Mesenchymal stem cell (in vitro differentiated cells and primary cell): ENCODE measurements at regions not wholly inside any gene's neighbourhood (a gene's known extent, or its start where the extent isn't known, plus 50 kb on each side); places are given as distances from the start of the nearest gene placed in this dataset.

Experiments used
- DNase-seq: peaks from one replicate; pipeline ENCODE4 v3.0.0-alpha.2; 2013
- H2AFZ ChIP-seq: one replicate; pipeline ENCODE4 v1.6.1; 2013; ENCODE audit warnings: low read depth, mild to moderate bottlenecking, control low read depth, inconsistent platforms, low read length, moderate library complexity
- H2AK5ac ChIP-seq: 2 replicates; pipeline ENCODE4 v1.6.1; 2013; ENCODE audit warnings: low read length, moderate library complexity, mild to moderate bottlenecking, inconsistent platforms; ENCODE audit not compliant: severe bottlenecking
- H2BK120ac ChIP-seq: one replicate; pipeline ENCODE4 v1.6.1; 2013; ENCODE audit warnings: low read depth, mild to moderate bottlenecking, inconsistent platforms, low read length, moderate library complexity
- H2BK12ac ChIP-seq, 2 experiments: one replicate each; pipeline ENCODE4 v1.6.1; 2013; ENCODE audit warnings: inconsistent platforms in 2 of 2, low read length in 2 of 2, mild to moderate bottlenecking in 2 of 2, moderate library complexity in 2 of 2, control low read depth in 1 of 2
- H2BK15ac ChIP-seq: one replicate; pipeline ENCODE4 v1.6.1; 2013; ENCODE audit warnings: mild to moderate bottlenecking, low read depth, inconsistent platforms; ENCODE audit not compliant: poor library complexity, severe bottlenecking
- H2BK5ac ChIP-seq: 2 replicates; pipeline ENCODE4 v1.6.1; 2013; ENCODE audit warnings: low read depth, mild to moderate bottlenecking, low read length, control low read depth, inconsistent platforms; ENCODE audit not compliant: poor library complexity, severe bottlenecking
- H3K14ac ChIP-seq, 2 experiments: one replicate each; pipeline ENCODE4 v1.6.1; 2013; ENCODE audit warnings: inconsistent platforms in 2 of 2, low read length in 2 of 2, control low read depth in 1 of 2, mild to moderate bottlenecking in 1 of 2, moderate library complexity in 1 of 2
- H3K18ac ChIP-seq, 2 experiments: one replicate each; pipeline ENCODE4 v1.6.1; 2013; ENCODE audit warnings: inconsistent platforms in 2 of 2, low read length in 2 of 2, control low read depth in 1 of 2, low read depth in 1 of 2, mild to moderate bottlenecking in 1 of 2
- H3K23ac ChIP-seq, 2 experiments: one replicate each; pipeline ENCODE4 v1.6.1; 2013; ENCODE audit warnings: inconsistent platforms in 2 of 2, low read length in 2 of 2, mild to moderate bottlenecking in 2 of 2, moderate library complexity in 2 of 2, control low read depth in 1 of 2
- H3K27ac ChIP-seq: 2 replicates; pipeline ENCODE4 v1.5.1; 2013; ENCODE audit warnings: mild to moderate bottlenecking, moderate library complexity, low read length, control low read depth, inconsistent platforms; ENCODE audit not compliant: poor library complexity, severe bottlenecking
- H3K27me3 ChIP-seq, 2 experiments: 2 replicates each; pipeline versions ENCODE4 v1.6.1 to v1.7.0; 2013; ENCODE audit warnings: low read length in 2 of 2, mild to moderate bottlenecking in 2 of 2, moderate library complexity in 2 of 2, control low read depth in 1 of 2, inconsistent platforms in 1 of 2; ENCODE audit not compliant: control insufficient read depth in 1 of 2, insufficient read depth in 1 of 2
- H3K36me3 ChIP-seq, 2 experiments: 2 replicates each; pipeline versions ENCODE4 v1.6.1 to v1.7.0; 2013; ENCODE audit warnings: low read length in 2 of 2, control low read depth in 1 of 2, inconsistent platforms in 1 of 2, low read depth in 1 of 2, mild to moderate bottlenecking in 1 of 2; ENCODE audit not compliant: insufficient read depth in 2 of 2, control insufficient read depth in 1 of 2
- H3K4ac ChIP-seq, 2 experiments: one replicate each; pipeline ENCODE4 v1.6.1; 2013; ENCODE audit warnings: inconsistent platforms in 2 of 2, low read length in 2 of 2, mild to moderate bottlenecking in 2 of 2, moderate library complexity in 2 of 2, control low read depth in 1 of 2, low read depth in 1 of 2
- H3K4me1 ChIP-seq: 2 replicates; pipeline ENCODE4 v1.6.1; 2013; ENCODE audit warnings: low read depth, low read length, control low read depth; ENCODE audit not compliant: control insufficient read depth, insufficient read depth
- H3K4me2 ChIP-seq: 2 replicates; pipeline ENCODE4 v1.6.1; 2013; ENCODE audit warnings: low read length, mild to moderate bottlenecking, inconsistent platforms; ENCODE audit not compliant: poor library complexity, severe bottlenecking
- H3K4me3 ChIP-seq, 2 experiments: 2 replicates each; pipeline versions ENCODE4 v1.5.1 to v1.7.0; 2013; ENCODE audit warnings: low read length in 2 of 2, mild to moderate bottlenecking in 2 of 2, control low read depth in 1 of 2, low read depth in 1 of 2; ENCODE audit not compliant: insufficient read depth in 1 of 2
- H3K79me1 ChIP-seq: replicated peaks from 2 replicates; pipeline ENCODE4 v1.6.1; 2013; ENCODE audit warnings: mild to moderate bottlenecking, control low read depth, low read length, inconsistent platforms; ENCODE audit not compliant: poor library complexity, severe bottlenecking
- H3K9ac ChIP-seq: 2 replicates; pipeline ENCODE4 v1.7.0; 2013; ENCODE audit warnings: mild to moderate bottlenecking, low read length, moderate library complexity
- H3K9me3 ChIP-seq: 2 replicates; pipeline ENCODE4 v1.7.0; 2013; ENCODE audit warnings: mild to moderate bottlenecking, low read length; ENCODE audit not compliant: control insufficient read depth
- H4K8ac ChIP-seq: one replicate; pipeline ENCODE4 v1.6.1; 2013; ENCODE audit warnings: inconsistent platforms, mild to moderate bottlenecking, low read length, moderate library complexity
- H4K91ac ChIP-seq: one replicate; pipeline ENCODE4 v1.6.1; 2013; ENCODE audit warnings: mild to moderate bottlenecking, low read length, inconsistent platforms
- WGBS: methylation state at CpG from one replicate; pipeline ENCODE4 v1.1.7; 2013; ENCODE audit warnings: mixed read lengths; 5-methylcytosine and 5-hydroxymethylcytosine counted together

DNA sequence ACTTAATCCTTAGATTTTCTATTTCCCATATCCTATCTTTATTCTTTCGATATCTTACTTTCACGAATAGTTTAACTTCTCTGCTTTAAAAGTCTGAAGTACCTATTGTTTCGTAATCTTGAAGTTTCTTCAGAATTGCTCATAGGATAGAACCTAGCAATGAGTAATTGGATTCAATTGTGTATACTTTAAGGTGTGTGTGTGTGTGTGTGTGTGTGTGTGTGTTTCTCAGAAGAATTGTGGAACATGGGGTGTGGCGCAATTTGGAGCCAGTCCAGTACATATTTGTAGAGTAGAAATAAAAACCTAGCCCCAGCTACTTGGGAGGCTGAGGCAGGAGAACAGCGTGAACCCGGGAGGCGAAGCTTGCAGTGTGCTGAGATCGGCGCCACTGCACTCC lies 897.6 kb downstream of the BCL11A start:
- Histone ChIP-seq H3K4me1 (no peaks in the 10 kb centered on the region), H3K9ac (no peak overlapping the region), H3K79me1 (no peaks in the 10 kb centered on the region), H4K91ac (no peak overlapping the region), H3K4me2 (no peak overlapping the region), H3K18ac (no peak overlapping the region), H2BK12ac (no peak overlapping the region), H2AFZ (no peak overlapping the region), H2BK120ac (no peak overlapping the region), H3K4ac (no peak overlapping the region), H3K27ac (no peak overlapping the region), H3K27me3 (no peaks in the 10 kb centered on the region), H3K23ac (no peak overlapping the region), H2BK5ac (no peak overlapping the region), H2AK5ac (no peak overlapping the region), H2BK15ac (no peak overlapping the region), H3K4me3 (no peak overlapping the region), H3K36me3 (no peaks in the 10 kb centered on the region), H3K9me3 (no peaks in the 10 kb centered on the region), H4K8ac (no peak overlapping the region), H3K14ac (no peak overlapping the region)
- WGBS: 94% methylated on average over 9 of the region's 9 CpGs
- no peak for DNase-seq

DNA sequence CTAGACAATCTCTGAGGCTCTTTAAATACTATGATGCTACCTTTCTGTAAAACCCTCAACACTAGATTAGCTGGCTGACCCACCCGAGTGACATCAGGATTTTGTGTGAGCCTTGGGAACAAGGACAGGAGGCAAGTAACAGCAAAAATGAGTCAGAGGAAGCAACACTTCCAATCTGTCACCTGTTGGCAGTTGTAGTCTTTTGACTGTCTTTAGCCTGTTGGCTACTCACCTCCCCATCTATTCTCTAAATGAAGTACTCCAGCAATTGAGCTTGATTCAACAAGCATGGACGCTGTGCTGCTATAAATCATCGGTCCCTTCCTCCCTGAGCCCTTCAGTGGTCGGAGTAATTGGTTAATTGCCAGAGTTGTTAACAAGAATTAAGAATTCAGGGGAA lies 898.7 kb downstream of the BCL11A start:
- Histone ChIP-seq H2BK5ac (no peak overlapping the region), H2AK5ac (no peak overlapping the region), H3K4ac (no peak overlapping the region), H3K27ac (no peak overlapping the region), H2BK12ac (no peak overlapping the region), H3K4me1 (no peaks in the 10 kb centered on the region), H3K36me3 (no peaks in the 10 kb centered on the region), H3K14ac (no peak overlapping the region), H3K18ac (no peak overlapping the region), H2BK15ac (no peak overlapping the region), H2BK120ac (no peak overlapping the region), H3K9me3 (no peaks in the 10 kb centered on the region), H2AFZ (no peak overlapping the region), H4K91ac (no peak overlapping the region), H3K4me2 (no peak overlapping the region), H3K4me3 (no peak overlapping the region), H3K9ac (no peak overlapping the region), H3K79me1 (no peaks in the 10 kb centered on the region), H4K8ac (no peak overlapping the region), H3K27me3 (no peaks in the 10 kb centered on the region), H3K23ac (no peak overlapping the region)
- no peak for DNase-seq
- 59% methylated on average over 2 of the region's 4 CpGs for WGBS

DNA sequence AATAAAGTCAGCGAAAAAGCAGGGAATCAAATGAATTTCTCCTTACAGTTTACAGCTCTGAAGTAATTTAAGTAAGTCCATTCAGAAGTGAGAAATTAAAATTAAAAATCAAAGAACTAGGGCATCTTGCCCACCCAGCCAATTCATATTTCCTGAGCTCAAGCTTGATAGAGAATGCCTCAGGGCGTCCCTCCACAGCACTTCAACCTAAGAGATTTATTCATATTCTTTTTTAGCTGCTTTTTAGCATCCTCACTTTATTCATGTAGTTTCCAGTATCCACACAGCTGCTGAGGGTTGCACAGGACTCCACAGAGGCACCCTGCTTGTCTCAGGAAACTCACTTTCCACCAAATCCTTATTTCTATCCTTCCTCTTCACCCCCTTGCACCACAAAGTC lies 900.3 kb downstream of the BCL11A start:
- Histone ChIP-seq H3K9me3 (no peaks in the 10 kb centered on the region), H2BK12ac (no peak overlapping the region), H3K27ac (no peak overlapping the region), H3K4me2 (no peak overlapping the region), H2BK15ac (no peak overlapping the region), H4K8ac (no peak overlapping the region), H2BK5ac (no peak overlapping the region), H2AFZ (no peak overlapping the region), H3K14ac (no peak overlapping the region), H3K4me3 (no peak overlapping the region), H3K27me3 (no peaks in the 10 kb centered on the region), H3K18ac (no peak overlapping the region), H3K79me1 (no peaks in the 10 kb centered on the region), H4K91ac (no peak overlapping the region), H3K36me3 (no peaks in the 10 kb centered on the region), H3K9ac (no peak overlapping the region), H3K4me1 (no peaks in the 10 kb centered on the region), H3K4ac (no peak overlapping the region), H2BK120ac (no peak overlapping the region), H2AK5ac (no peak overlapping the region), H3K23ac (no peak overlapping the region)
- 47% methylated on average over 1 of the region's 2 CpGs for WGBS
- no peak for DNase-seq

GRCh38 chr2:59630789-59631188 lies 922.7 kb downstream of the BCL11A start:
- no peak overlapping the region for H4K91ac ChIP-seq
- H2BK15ac ChIP-seq: no peak overlapping the region
- H3K18ac ChIP-seq: no peak overlapping the region
- H3K4me3 ChIP-seq: no peak overlapping the region
- no peak overlapping the region for H4K8ac ChIP-seq
- no peak overlapping the region for H2BK12ac ChIP-seq
- no peak overlapping the region for H3K9ac ChIP-seq
- H3K27me3 ChIP-seq: no peaks in the 10 kb centered on the region
- H3K36me3 ChIP-seq: no peaks in the 10 kb centered on the region
- no peak overlapping the region for H3K4me2 ChIP-seq
- 83% methylated on average over 1 of the region's 1 CpG for WGBS
- no peak overlapping the region for H2AK5ac ChIP-seq
- H3K4ac ChIP-seq: no peak overlapping the region
- H3K14ac ChIP-seq: no peak overlapping the region
- H3K79me1 ChIP-seq: no peaks in the 10 kb centered on the region
- H3K9me3 ChIP-seq: peaks cover 4% of the 10 kb centered on the region
- no peaks in the 10 kb centered on the region for H3K4me1 ChIP-seq
- H2AFZ ChIP-seq: no peak overlapping the region
- no peak overlapping the region for H2BK5ac ChIP-seq
- H2BK120ac ChIP-seq: no peak overlapping the region
- DNase-seq: no peak
- H3K27ac ChIP-seq: no peak overlapping the region
- no peak overlapping the region for H3K23ac ChIP-seq
